LNCAP (cell line): ENCODE measurements at regions not wholly inside any gene's neighbourhood (a gene's known extent, or its start where the extent isn't known, plus 50 kb on each side); places are given as distances from the start of the nearest gene placed in this dataset.

Experiments
- CTCF ChIP-seq: fragments of 450-650 bp; IDR thresholded peaks from 2 replicates; pipeline ENCODE4 v1.5.1; 2017; ENCODE audit warnings: mild to moderate bottlenecking

- no peak for TF ChIP-seq CTCF
Observed at GRCh38 chr7:94336009-94336408, 58.7 kb upstream of the COL1A2 start.

- TF ChIP-seq CTCF: no peak
Observed at GRCh38 chr7:94338921-94339371, 55.7 kb upstream of the COL1A2 start.

GRCh38 chr7:94344826-94345225 lies 49.9 kb upstream of the COL1A2 start:
- no peak for TF ChIP-seq CTCF
